Body of pancreas (tissue), 4 donors: ENCODE measurements at regions not wholly inside any gene's neighbourhood (a gene's known extent, or its start where the extent isn't known, plus 50 kb on each side); places are given as distances from the start of the nearest gene placed in this dataset.
"Not testable (repeated sequence)": the region's sequence is repeated elsewhere in the genome, so short reads cannot be mapped to it uniquely, and the experiment has no call there.

ENCODE experiments used
- ATAC-seq: fragments of 150-250 bp; one replicate; pipeline ENCODE4 v1.9.1; 2016
- DNase-seq, 4 donors: peaks; one replicate each; pipeline ENCODE4 v3.0.0-alpha.2; 2019
- H3K27ac ChIP-seq, 4 donors: fragments of 200-600 bp; sonication (generic); 1 replicate in 3 of 4; 2 replicates in 1 of 4; pipeline versions ENCODE4 v1.5.1 to v1.6.1; 2016 to 2019; ENCODE audit warnings: mild to moderate bottlenecking in 1 of 4, mixed read lengths in 1 of 4, moderate library complexity in 1 of 4
- H3K27me3 ChIP-seq, 2 donors: fragments of 200-600 bp; sonication (generic); one replicate each; pipeline ENCODE4 v1.6.0; 2016; ENCODE audit warnings: mild to moderate bottlenecking in 1 of 2
- H3K36me3 ChIP-seq, 2 donors: fragments of 200-600 bp; sonication (generic); replicated peaks in 1 of 2; 2 replicates each; pipeline ENCODE4 v1.5.1; 2016; ENCODE audit warnings: low read depth in 2 of 2; ENCODE audit not compliant: insufficient read depth in 1 of 2
- H3K4me1 ChIP-seq: fragments of 200-600 bp; sonication (generic); one replicate; pipeline ENCODE4 v1.6.0; 2016
- H3K4me3 ChIP-seq, 2 donors: fragments of 200-600 bp; sonication (generic); 1 replicate in 1 of 2; 2 replicates in 1 of 2; pipeline ENCODE4 v1.5.1; 2016 to 2019
- H3K9me3 ChIP-seq, 3 donors: fragments of 200-600 bp; sonication (generic); 1 replicate in 2 of 3; 2 replicates in 1 of 3; pipeline ENCODE4 v1.5.1; 2016
- POLR2A ChIP-seq, 3 donors: fragments of 450-650 bp; IDR thresholded peaks; one replicate each; pipeline ENCODE4 v1.6.1; 2016; ENCODE audit warnings: antibody characterized with exemption in 3 of 3, mild to moderate bottlenecking in 2 of 3
- WGBS, 2 donors: methylation state at CpG; one replicate each; pipeline ENCODE4 v1.1.5; 2017; 5-methylcytosine and 5-hydroxymethylcytosine counted together
- intact Hi-C: fragments of 100-400 bp; cut with DNase I; formaldehyde crosslinking; loops from one replicate; pipeline ENCODE4 v1.15.1; 2023
- TF ChIP-seq, protein P1 (sequence below), 7 experiments: fragments of 450-650 bp in 4 of 7; fragments of 200-600 bp in 3 of 7; sonication (generic) in 3 of 7; IDR thresholded peaks; one replicate each; pipeline ENCODE4 v1.5.1; 2016 to 2019; ENCODE audit warnings: antibody characterized with exemption in 7 of 7

DNA sequence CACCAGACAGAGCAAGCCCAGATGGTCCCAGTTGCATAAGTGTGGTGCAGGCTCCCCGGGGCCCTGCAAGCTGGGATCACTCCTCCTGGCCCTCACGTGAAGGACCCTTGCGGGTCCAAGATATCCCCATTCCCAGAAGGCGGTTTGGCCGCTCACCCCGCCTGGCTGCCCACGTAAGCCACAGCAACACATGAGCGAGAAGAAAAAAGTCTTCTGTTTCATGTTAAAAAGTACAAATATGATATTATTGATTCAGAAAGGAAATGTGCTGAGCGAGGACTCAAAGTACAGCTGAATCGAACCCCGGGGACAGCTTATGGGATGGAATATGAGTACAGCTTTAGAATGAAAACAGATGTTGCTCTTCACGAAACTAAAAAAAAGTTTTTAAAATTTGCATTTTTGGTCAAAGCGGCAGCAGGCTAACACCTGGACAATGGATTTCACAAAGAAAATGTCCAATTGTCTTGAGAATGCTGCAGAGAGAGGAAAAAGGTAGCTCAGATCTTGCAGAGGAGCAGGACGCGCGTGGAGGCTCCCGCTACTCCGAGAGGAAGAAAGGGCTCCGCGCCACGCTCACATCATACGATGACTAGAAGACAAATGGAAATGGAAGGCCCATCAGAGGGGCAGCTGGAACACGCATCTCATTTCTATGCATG, 427.6 kb downstream of the IRX1 start:
- peak in 2 of 4 donors; percentile 5 to 15 for DNase-seq
- no peak for TF ChIP-seq POLR2A (IDR thresholded peaks at IDR 0.05)
- TF ChIP-seq, protein P1, sequence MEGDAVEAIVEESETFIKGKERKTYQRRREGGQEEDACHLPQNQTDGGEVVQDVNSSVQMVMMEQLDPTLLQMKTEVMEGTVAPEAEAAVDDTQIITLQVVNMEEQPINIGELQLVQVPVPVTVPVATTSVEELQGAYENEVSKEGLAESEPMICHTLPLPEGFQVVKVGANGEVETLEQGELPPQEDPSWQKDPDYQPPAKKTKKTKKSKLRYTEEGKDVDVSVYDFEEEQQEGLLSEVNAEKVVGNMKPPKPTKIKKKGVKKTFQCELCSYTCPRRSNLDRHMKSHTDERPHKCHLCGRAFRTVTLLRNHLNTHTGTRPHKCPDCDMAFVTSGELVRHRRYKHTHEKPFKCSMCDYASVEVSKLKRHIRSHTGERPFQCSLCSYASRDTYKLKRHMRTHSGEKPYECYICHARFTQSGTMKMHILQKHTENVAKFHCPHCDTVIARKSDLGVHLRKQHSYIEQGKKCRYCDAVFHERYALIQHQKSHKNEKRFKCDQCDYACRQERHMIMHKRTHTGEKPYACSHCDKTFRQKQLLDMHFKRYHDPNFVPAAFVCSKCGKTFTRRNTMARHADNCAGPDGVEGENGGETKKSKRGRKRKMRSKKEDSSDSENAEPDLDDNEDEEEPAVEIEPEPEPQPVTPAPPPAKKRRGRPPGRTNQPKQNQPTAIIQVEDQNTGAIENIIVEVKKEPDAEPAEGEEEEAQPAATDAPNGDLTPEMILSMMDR (IDR thresholded peaks at IDR 0.05): no peak

DNA sequence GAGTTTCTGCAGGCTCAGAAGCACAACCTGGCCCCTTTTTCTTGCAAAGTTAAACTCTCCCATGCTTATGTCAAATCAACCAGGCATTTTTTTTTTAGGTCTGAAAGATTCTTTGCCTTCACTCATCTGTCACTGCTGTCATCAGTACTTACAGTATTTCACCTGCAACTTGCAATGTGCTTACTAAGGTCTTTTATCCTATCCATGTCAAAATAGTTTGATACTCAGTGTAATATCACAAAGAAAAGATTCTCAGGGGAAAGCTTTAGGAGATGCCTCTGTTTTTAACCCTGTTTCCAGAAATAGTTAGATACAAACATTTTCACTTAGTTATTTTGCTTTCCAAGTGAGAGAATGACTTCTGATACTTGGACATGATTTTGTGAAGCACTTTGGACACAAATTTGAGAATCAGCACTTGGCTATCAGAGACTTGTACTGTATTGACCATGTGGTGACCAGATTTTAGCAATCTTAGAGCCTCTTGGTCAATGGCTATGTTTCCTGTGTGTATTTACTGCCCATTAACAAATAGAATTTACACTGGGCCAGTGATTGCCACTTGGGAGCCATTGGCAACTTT, 428.2 kb downstream of the IRX1 start:
- ATAC-seq (no peak), DNase-seq (no peak)
- H3K27me3 ChIP-seq: no peaks in the 10 kb centered on the region
- intact Hi-C loops: no loop called here
- H3K4me3 ChIP-seq: no peak overlapping the region
- TF ChIP-seq, protein P1 (IDR thresholded peaks at IDR 0.05): no peak
- TF ChIP-seq POLR2A (IDR thresholded peaks at IDR 0.05): no peak
- H3K36me3 ChIP-seq: no peaks in the 10 kb centered on the region
- H3K27ac ChIP-seq: no peak overlapping the region
- no peaks in the 10 kb centered on the region for H3K9me3 ChIP-seq
- H3K4me1 ChIP-seq: no peaks in the 10 kb centered on the region

More for the DNA sequence above, 427.6 kb downstream of the IRX1 start:
- Histone ChIP-seq H3K9me3 (no peaks in the 10 kb centered on the region), H3K4me1 (no peaks in the 10 kb centered on the region), H3K27ac (no peak overlapping the region), H3K4me3 (no peak overlapping the region), H3K27me3 (no peaks in the 10 kb centered on the region), H3K36me3 (no peaks in the 10 kb centered on the region)
- no peak for ATAC-seq
- intact Hi-C loops: no loop called here
- 62 to 71% methylated on average over 23 of the region's 23 CpGs for WGBS, 2 donors

DNA sequence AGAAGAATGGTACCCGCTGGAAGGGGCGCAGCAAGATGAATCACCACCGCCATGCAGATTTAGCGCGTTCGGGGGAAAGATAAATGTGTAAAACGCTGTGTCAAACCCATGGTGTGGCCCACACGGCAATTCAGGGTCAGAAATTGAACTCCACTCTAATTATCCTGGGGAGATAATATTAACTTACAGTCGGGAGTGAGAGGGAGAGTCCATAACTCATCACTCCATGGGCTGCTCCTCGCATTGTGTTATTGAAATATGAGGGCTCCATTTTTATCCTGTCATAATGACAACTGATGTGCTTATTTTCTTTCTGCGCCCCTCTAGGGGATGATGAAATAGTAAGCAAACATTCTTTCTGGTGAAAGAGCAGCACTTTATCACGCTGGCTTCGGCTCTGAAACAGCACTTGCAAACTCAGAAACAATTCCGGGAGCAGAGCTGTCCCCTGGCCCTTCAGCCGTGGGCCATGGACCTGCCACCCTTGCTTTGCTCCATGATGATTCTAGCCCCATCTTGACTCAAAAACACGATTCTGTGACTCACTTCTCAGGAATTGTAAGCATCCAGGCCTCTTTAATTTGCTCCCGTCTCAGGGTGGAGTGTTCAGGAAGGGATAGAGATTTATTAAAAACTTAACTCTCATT, 431.6 kb downstream of the IRX1 start:
- Histone ChIP-seq H3K27me3 (no peaks in the 10 kb centered on the region), H3K9me3 (no peaks in the 10 kb centered on the region), H3K4me1 (no peaks in the 10 kb centered on the region), H3K36me3 (no peaks in the 10 kb centered on the region), H3K27ac (no peak overlapping the region), H3K4me3 (no peak overlapping the region)
- 36% methylated on average over 17 of the region's 17 CpGs for WGBS, 2 donors
- intact Hi-C loops: no loop called here
- TF ChIP-seq POLR2A (IDR thresholded peaks at IDR 0.05): no peak
- TF ChIP-seq, protein P1 (IDR thresholded peaks at IDR 0.05): no peak
- no peak for DNase-seq
- ATAC-seq: no peak

DNA sequence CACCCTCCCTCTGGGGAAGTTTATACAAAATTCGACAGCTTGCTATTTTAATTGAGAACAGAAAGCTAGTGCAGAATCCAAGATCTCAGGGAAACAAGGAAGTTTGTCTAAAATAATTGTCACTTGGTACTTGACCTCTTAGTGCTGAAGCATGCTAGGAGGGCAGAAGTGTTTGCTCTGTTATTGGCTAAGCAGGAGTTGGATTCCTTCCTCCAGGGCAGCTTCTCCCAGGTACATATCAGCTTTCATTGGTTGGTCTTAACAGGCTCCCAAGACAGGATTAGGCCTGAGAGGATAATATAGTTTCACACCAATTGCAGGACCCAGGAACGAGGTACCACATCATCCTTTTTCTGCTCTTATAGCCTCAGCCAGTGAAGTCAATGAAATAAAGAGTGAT, 432.8 kb downstream of the IRX1 start:
- Histone ChIP-seq H3K27me3 (no peaks in the 10 kb centered on the region), H3K27ac (no peak overlapping the region), H3K4me1 (no peaks in the 10 kb centered on the region), H3K9me3 (no peaks in the 10 kb centered on the region), H3K4me3 (no peak overlapping the region), H3K36me3 (no peaks in the 10 kb centered on the region)
- intact Hi-C loops: no loop called here
- no peak for DNase-seq
- 27 to 28% methylated on average over 2 of the region's 2 CpGs for WGBS, 2 donors
- ATAC-seq: no peak
- TF ChIP-seq, protein P1 (IDR thresholded peaks at IDR 0.05): no peak
- no peak for TF ChIP-seq POLR2A (IDR thresholded peaks at IDR 0.05)

DNA sequence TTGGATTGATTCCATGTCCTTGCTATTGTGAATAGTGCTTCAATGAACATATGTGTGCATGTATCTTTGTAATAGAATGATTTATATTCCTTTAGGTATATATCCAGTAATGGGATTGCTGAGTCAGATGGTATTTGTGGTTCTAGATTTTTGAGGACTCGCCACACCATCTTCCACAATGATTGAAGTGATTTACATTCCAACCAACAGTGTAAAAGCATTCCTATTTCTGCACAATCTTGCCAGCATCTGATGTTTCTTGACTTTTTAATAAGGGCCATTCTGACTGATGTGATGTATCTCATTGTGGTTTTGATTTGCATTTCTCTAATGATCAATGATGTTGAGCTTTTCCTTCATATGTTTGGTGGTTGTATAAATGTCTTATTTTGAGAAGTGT, 437.9 kb downstream of the IRX1 start:
- WGBS, 2 donors: 38 to 48% methylated on average over 1 of the region's 1 CpG
- intact Hi-C loops, ATAC-seq: not testable (repeated sequence)

More for the DNA sequence above, 437.9 kb downstream of the IRX1 start:
- H3K27me3 ChIP-seq, H3K27ac ChIP-seq, H3K4me3 ChIP-seq, DNase-seq, H3K9me3 ChIP-seq, H3K36me3 ChIP-seq, H3K4me1 ChIP-seq: not testable (repeated sequence)
